Activated CD4-positive, alpha-beta T cell treated with anti-CD3 and anti-CD28 coated beads, Interleukin-2, Interleukin-4, amounts not matched to agents 100 ng/mL and 50 ng/mL, durations not matched to agents 16 hours and 8 hours (primary cell): ENCODE measurements at regions not wholly inside any gene's neighbourhood (a gene's known extent, or its start where the extent isn't known, plus 50 kb on each side); places are given as distances from the start of the nearest gene placed in this dataset.

ENCODE experiments used
- DNase-seq: peaks from one replicate; pipeline ENCODE4 v3.0.0-alpha.2; 2020; ENCODE audit warnings: low spot score

GRCh38 chr6:97815301-97815812, 532.3 kb upstream of the MMS22L start:
- no peak for DNase-seq

- DNase-seq: no peak
Measured at GRCh38 chr6:97816526-97816925, 533.5 kb upstream of the MMS22L start.

GRCh38 chr6:97819710-97820109, 536.7 kb upstream of the MMS22L start:
- DNase-seq: no peak

DNA sequence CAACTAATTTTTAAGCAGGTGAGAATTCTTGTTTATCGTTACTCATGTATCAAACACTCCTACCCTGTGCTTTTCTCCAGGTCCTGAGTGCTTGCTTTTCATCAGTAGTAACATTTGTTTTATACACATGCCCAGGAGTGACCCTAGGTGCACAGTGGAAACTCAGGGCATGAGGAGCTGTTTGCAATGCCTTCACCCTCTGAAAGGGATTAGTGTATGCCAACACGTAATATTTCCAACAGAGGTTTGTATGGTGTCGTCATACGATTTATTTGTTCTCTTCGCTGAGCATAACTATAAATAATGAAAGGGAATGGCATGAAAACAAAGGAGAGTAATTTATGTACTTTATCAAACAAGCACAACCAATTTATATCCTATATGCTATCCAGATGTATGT, 537.4 kb upstream of the MMS22L start:
- no peak for DNase-seq

DNA sequence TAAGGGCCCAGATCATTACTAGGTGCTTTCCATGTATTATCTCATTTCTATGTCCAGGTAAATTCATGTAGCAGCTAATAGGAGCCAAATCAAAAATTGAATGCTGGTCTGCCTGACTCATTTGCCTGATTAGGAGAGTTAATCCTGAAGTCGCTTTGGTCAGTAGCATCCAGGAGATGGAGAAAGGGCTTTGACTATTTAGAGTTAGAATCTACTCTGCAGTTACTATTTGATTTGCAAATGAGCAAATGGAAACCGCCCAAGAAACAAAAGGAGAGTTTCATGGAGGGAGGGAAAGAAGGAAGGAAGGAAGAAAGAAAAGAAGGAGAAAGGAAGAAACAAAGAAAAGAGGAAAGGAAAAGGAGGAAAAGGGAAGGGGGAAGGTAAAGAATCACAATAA, 539.6 kb upstream of the MMS22L start:
- no peak for DNase-seq

GRCh38 chr6:97841763-97842162, 558.7 kb upstream of the MMS22L start:
- DNase-seq: no peak

GRCh38 chr6:97842521-97842920, 559.5 kb upstream of the MMS22L start:
- DNase-seq: no peak

- DNase-seq: no peak
Measured at GRCh38 chr6:97849390-97849789, 566.4 kb upstream of the MMS22L start.

DNA sequence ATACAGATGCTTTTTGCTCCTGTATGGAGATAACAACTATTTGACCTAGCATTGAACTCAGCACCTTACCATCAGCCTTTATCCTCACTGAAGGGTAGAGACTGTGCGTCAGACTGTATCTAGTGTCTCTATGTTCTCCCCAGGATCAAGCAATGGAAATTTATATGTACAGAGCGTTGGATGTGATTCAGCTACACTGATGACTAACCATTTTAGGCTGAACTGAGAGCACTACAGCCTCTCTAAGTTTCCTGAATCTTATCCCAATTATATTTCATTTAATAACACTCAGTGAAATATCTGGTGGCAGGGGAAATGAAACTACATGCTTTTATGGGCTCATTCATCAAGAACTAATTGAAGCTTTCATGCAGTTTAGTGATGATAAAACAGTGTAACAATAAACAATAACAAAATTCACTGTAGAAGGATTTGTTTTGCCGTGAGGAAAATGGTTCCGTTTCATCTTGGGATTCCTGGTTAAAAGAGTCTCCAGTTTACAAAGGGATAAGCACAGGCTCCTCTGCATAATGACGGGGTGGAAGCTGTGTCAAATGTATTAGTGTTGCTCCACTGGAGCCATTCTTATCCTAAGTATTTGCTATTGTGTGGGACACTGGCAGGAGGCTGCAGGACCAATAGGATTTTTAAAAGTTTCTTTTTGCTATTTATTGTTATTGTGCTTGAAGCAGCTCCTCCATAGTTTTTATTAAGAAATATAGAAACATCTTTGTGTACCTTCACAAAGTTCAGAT, 567.6 kb upstream of the MMS22L start:
- DNase-seq: no peak

- no peak for DNase-seq
Measured at GRCh38 chr6:97863697-97864096, 580.7 kb upstream of the MMS22L start.

GRCh38 chr6:97864366-97864765, 581.4 kb upstream of the MMS22L start:
- no peak for DNase-seq

DNA sequence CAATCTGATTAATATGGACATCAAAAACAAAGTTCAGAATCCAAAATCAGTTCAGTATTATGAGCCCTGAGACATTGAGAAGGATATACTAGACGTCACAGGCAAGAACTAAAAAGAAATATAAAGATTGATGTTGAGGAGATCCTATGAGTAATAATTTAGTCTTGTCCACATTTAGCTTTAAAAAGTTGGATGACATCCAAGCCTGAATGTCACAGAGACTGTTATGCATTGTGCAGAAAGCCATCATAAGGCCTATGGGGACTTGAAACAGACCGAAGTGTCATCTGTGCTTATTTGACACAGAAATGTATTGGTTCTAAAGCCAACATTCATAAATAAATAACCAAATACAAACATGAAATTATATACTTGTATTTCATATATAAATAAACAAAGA, 581.8 kb upstream of the MMS22L start:
- DNase-seq: no peak

GRCh38 chr6:97865612-97866011, 582.6 kb upstream of the MMS22L start:
- DNase-seq: no peak

DNA sequence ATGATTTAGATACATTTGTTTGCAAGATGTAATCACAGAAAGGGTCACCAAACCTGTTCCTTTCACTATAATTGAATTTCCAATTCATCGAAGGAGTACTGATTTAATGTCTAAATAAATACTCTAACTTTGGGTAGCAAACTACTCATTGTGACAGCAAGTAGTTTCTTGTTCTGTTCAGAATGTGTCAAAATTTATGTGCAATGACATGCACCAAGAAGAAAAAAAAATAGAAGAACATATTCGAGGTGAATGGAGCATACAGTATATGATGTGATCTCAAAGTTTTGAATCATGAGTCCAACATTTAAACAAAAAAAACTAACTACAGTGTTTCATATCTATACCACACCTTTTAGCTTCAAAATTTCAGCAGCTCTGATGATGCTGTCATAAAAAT, 583.6 kb upstream of the MMS22L start:
- no peak for DNase-seq

- DNase-seq: no peak
Measured at GRCh38 chr6:97867177-97867576, 584.2 kb upstream of the MMS22L start.

DNA sequence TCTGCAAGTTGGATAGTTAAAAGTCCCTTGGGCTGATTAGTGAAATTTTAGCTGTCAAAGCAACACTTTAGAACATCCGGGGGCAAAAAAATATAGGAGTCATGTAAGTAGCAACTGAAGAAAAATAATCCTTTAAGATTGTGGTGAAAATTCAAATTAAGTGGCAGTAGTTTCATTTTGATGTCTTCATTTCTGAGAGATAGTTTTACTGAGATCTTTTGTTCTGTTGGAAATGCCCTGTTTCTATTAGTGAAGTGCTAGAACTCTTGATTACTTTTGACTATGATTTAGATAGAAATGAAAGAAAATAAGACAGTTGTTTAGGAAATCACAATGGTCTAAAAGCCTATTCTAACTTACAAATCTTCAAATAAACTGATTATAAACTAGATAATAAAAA, 587.3 kb upstream of the MMS22L start:
- DNase-seq: no peak

DNA sequence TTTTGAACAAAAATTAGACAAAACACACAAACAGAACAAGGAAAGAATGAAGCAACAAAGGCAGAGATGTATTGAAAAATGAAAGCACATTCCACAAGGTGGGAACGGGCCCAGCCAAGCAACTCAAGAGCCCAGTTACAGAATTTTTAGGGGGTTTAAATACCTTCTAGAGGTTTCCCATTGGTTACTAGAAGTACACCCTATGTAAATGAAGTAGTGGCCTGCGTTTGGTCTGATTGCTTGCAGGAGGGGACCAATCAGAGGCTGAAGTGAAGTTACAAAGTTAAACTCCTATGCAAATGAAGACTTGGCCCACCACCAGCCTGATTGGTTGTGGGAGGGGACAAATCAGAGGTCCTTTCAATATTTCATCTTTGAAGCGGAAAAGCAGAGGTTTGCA, 593.7 kb upstream of the MMS22L start:
- no peak for DNase-seq

DNA sequence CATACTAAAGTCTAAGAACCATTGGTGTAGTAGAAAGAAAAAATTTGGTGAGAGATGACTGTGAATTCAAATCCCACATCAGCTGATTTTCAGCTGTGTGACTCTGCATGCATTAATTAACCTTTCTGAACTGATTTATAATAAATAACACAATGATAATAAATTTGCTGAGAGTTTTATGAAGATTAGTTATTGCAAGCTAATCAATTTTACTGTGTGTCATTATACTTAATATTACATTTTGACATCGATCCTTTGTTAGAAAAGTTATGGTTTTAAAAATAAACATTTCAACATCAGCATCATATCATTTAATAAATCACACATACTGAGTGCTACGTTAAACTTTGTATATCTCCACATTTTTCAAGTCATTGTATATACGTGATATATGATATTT, 599.7 kb upstream of the MMS22L start:
- no peak for DNase-seq

DNA sequence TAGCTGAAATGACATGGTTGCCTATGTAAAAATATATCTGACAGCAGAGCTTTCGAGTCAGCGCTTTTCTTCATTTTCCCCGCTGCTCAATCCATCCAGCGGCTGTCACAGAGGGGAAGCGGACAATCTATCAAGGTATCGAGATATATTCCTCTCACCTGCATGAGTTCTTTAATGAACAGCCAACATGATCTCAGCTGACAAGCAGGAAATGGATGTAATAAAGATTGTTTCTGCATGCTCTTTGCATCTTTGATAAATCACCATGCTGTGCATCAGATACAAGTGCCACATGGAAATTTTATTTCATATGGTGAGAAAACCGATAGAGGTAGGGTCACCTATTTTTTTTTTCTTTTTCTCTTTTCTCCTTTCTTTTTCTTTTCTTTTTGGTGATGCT, 602.3 kb upstream of the MMS22L start:
- no peak for DNase-seq

GRCh38 chr6:97885828-97886227, 602.8 kb upstream of the MMS22L start:
- DNase-seq: no peak

- DNase-seq: no peak
Measured at GRCh38 chr6:97901531-97901930, 618.5 kb upstream of the MMS22L start.

DNA sequence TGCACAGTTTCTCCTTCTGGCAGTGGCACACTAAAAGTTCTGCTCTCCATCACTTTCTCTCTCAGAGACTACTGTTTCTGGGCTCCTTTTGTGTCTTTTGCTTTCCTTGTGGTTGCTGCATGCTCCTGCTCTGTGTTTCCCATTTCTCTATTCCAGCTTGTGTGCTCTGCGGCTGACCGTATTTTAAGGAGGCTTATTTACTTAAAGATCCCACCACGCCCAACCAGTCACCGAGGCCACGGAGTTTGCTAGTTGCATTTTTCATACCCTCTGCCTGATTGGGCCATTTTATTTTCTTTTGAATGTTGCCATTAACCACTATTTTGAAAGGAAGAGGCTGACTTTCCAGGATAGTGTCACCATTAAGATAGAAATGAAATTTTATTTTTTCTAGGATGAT, 626.4 kb upstream of the MMS22L start:
- DNase-seq: no peak

DNA sequence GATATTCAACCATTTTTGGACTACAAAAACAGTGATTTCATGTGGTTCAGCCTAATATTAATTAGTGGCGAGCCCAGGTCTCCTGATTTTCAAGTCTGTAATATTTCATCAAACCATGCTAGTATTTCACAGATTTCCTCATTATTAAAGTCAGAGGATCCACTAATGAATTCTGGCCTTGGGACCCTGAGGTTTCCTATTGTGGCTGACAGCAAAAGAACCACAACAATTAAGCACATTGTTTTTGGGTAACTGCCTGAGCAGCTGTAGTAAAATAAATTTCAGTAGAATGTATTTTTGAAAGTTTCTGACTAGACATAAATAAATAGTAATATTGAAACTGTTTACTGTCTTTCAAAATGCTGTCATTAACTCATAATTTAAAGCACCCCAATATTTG, 630.7 kb upstream of the MMS22L start:
- no peak for DNase-seq

- DNase-seq: no peak
Measured at GRCh38 chr6:97914912-97915311, 631.9 kb upstream of the MMS22L start.
